ENCODE measurements at regions not wholly inside any gene's neighbourhood (a gene's known extent, or its start where the extent isn't known, plus 50 kb on each side); places are given as distances from the start of the nearest gene placed in this dataset.
"Not testable (repeated sequence)": the region's sequence is repeated elsewhere in the genome, so short reads cannot be mapped to it uniquely, and the experiment has no call there.

- not testable (repeated sequence) for H3K4me1 ChIP-seq (ENCODE audit: control insufficient read depth, low read depth, low read length); H4K5ac ChIP-seq (ENCODE audit: low read length); H3K9ac ChIP-seq (ENCODE audit: low read length); H4K8ac ChIP-seq (ENCODE audit: low read depth, low read length); H2AK5ac ChIP-seq (ENCODE audit: low read length); DNase-seq; H3K23ac ChIP-seq (ENCODE audit: low read length); H3K18ac ChIP-seq (ENCODE audit: low read length); H2BK15ac ChIP-seq (replicated peaks; ENCODE audit: low read depth); H2BK120ac ChIP-seq (ENCODE audit: low read depth, low read length); H2BK5ac ChIP-seq (ENCODE audit: low read length); H3K4ac ChIP-seq (ENCODE audit: low read depth, low read length); H3K27ac ChIP-seq (ENCODE audit: low read depth, low read length); H3K79me2 ChIP-seq (ENCODE audit: control insufficient read depth, insufficient read depth, low read length); H3K4me2 ChIP-seq (ENCODE audit: low read length); H3K27me3 ChIP-seq (ENCODE audit: insufficient read depth, low read length, poor library complexity); H3K79me1 ChIP-seq (ENCODE audit: low read length); H3K56ac ChIP-seq (ENCODE audit: low read length); H3K36me3 ChIP-seq (ENCODE audit: control insufficient read depth, insufficient read depth, low read length); H3K4me3 ChIP-seq (ENCODE audit: low read length)
- WGBS (ENCODE audit: extremely low coverage, insufficient coverage, low lambda C conversion rate): no CpG with 5 or more reads among the region's 7 CpGs
Observed at GRCh38 chr6:3922619-3923018, 73.4 kb downstream of the FAM50B start.

- DNase-seq; H3K79me1 ChIP-seq (ENCODE audit: low read length); H2BK15ac ChIP-seq (replicated peaks; ENCODE audit: low read depth); H3K4me1 ChIP-seq (ENCODE audit: control insufficient read depth, low read depth, low read length); H3K36me3 ChIP-seq (ENCODE audit: control insufficient read depth, insufficient read depth, low read length); H3K27me3 ChIP-seq (ENCODE audit: insufficient read depth, low read length, poor library complexity); H4K5ac ChIP-seq (ENCODE audit: low read length); H3K27ac ChIP-seq (ENCODE audit: low read depth, low read length); H2BK120ac ChIP-seq (ENCODE audit: low read depth, low read length); H4K8ac ChIP-seq (ENCODE audit: low read depth, low read length); H3K23ac ChIP-seq (ENCODE audit: low read length); H3K4ac ChIP-seq (ENCODE audit: low read depth, low read length); H3K18ac ChIP-seq (ENCODE audit: low read length); H3K4me3 ChIP-seq (ENCODE audit: low read length); H3K79me2 ChIP-seq (ENCODE audit: control insufficient read depth, insufficient read depth, low read length); H3K4me2 ChIP-seq (ENCODE audit: low read length); H3K9ac ChIP-seq (ENCODE audit: low read length); H2AK5ac ChIP-seq (ENCODE audit: low read length); H2BK5ac ChIP-seq (ENCODE audit: low read length): not testable (repeated sequence)
- whole genome bisulfite sequencing (ENCODE audit: extremely low coverage, insufficient coverage, low lambda C conversion rate): no CpG with 5 or more reads among the region's 23 CpGs
- H3K56ac ChIP-seq (ENCODE audit: low read length): peak overlapping the region; percentile 7
Observed at GRCh38 chr6:3925223-3926149, 76.3 kb downstream of the FAM50B start.

- Histone ChIP-seq H3K4me2 (ENCODE audit: low read length) (no peak overlapping the region), H2BK15ac (replicated peaks; ENCODE audit: low read depth) (no peak overlapping the region)
- DNase-seq: no peak
Observed at GRCh38 chr6:3926150-3926482, 76.9 kb downstream of the FAM50B start.

GRCh38 chr6:3928111-3928510, 78.9 kb downstream of the FAM50B start:
- Histone ChIP-seq H4K5ac (ENCODE audit: low read length) (no peak overlapping the region), H3K36me3 (ENCODE audit: control insufficient read depth, insufficient read depth, low read length) (no peaks in the 10 kb centered on the region), H3K4me1 (ENCODE audit: control insufficient read depth, low read depth, low read length) (no peaks in the 10 kb centered on the region), H2BK15ac (replicated peaks; ENCODE audit: low read depth) (no peak overlapping the region), H3K4me2 (ENCODE audit: low read length) (no peak overlapping the region), H2BK120ac (ENCODE audit: low read depth, low read length) (no peak overlapping the region), H3K18ac (ENCODE audit: low read length) (no peak overlapping the region), H3K23ac (ENCODE audit: low read length) (no peak overlapping the region), H4K8ac (ENCODE audit: low read depth, low read length) (no peak overlapping the region), H3K56ac (ENCODE audit: low read length) (no peak overlapping the region), H3K79me1 (ENCODE audit: low read length) (no peaks in the 10 kb centered on the region), H3K27me3 (ENCODE audit: insufficient read depth, low read length, poor library complexity) (no peaks in the 10 kb centered on the region), H3K9ac (ENCODE audit: low read length) (no peak overlapping the region), H2AK5ac (ENCODE audit: low read length) (no peak overlapping the region), H3K4me3 (ENCODE audit: low read length) (no peak overlapping the region), H3K27ac (ENCODE audit: low read depth, low read length) (no peak overlapping the region), H3K79me2 (ENCODE audit: control insufficient read depth, insufficient read depth, low read length) (no peaks in the 10 kb centered on the region), H3K4ac (ENCODE audit: low read depth, low read length) (no peak overlapping the region), H2BK5ac (ENCODE audit: low read length) (no peak overlapping the region)
- no CpG with 5 or more reads among the region's 5 CpGs for WGBS (ENCODE audit: extremely low coverage, insufficient coverage, low lambda C conversion rate)
- DNase-seq: no peak

More at GRCh38 chr6:3926150-3926482, 76.9 kb downstream of the FAM50B start:
- Histone ChIP-seq H4K8ac (ENCODE audit: low read depth, low read length) (no peak overlapping the region), H3K27me3 (ENCODE audit: insufficient read depth, low read length, poor library complexity) (no peaks in the 10 kb centered on the region), H2BK5ac (ENCODE audit: low read length) (no peak overlapping the region), H3K79me2 (ENCODE audit: control insufficient read depth, insufficient read depth, low read length) (no peaks in the 10 kb centered on the region), H3K56ac (ENCODE audit: low read length) (no peak overlapping the region), H3K79me1 (ENCODE audit: low read length) (no peaks in the 10 kb centered on the region), H4K5ac (ENCODE audit: low read length) (no peak overlapping the region), H3K18ac (ENCODE audit: low read length) (no peak overlapping the region), H3K9ac (ENCODE audit: low read length) (no peak overlapping the region), H2AK5ac (ENCODE audit: low read length) (no peak overlapping the region), H3K36me3 (ENCODE audit: control insufficient read depth, insufficient read depth, low read length) (no peaks in the 10 kb centered on the region), H3K4ac (ENCODE audit: low read depth, low read length) (no peak overlapping the region), H3K23ac (ENCODE audit: low read length) (no peak overlapping the region), H3K27ac (ENCODE audit: low read depth, low read length) (no peak overlapping the region), H3K4me3 (ENCODE audit: low read length) (no peak overlapping the region), H2BK120ac (ENCODE audit: low read depth, low read length) (no peak overlapping the region), H3K4me1 (ENCODE audit: control insufficient read depth, low read depth, low read length) (no peaks in the 10 kb centered on the region)
- WGBS (ENCODE audit: extremely low coverage, insufficient coverage, low lambda C conversion rate): no CpG with 5 or more reads among the region's 8 CpGs

GRCh38 chr6:3929281-3929798, 80.2 kb downstream of the FAM50B start:
- Histone ChIP-seq H3K4me2 (ENCODE audit: low read length) (no peak overlapping the region), H3K79me2 (ENCODE audit: control insufficient read depth, insufficient read depth, low read length) (no peaks in the 10 kb centered on the region), H3K79me1 (ENCODE audit: low read length) (no peaks in the 10 kb centered on the region), H3K18ac (ENCODE audit: low read length) (no peak overlapping the region), H3K4me3 (ENCODE audit: low read length) (no peak overlapping the region), H3K56ac (ENCODE audit: low read length) (no peak overlapping the region), H2BK120ac (ENCODE audit: low read depth, low read length) (no peak overlapping the region), H2AK5ac (ENCODE audit: low read length) (no peak overlapping the region), H3K23ac (ENCODE audit: low read length) (no peak overlapping the region), H4K8ac (ENCODE audit: low read depth, low read length) (no peak overlapping the region), H2BK5ac (ENCODE audit: low read length) (no peak overlapping the region), H4K5ac (ENCODE audit: low read length) (no peak overlapping the region), H3K4me1 (ENCODE audit: control insufficient read depth, low read depth, low read length) (no peaks in the 10 kb centered on the region), H3K36me3 (ENCODE audit: control insufficient read depth, insufficient read depth, low read length) (no peaks in the 10 kb centered on the region), H3K4ac (ENCODE audit: low read depth, low read length) (no peak overlapping the region), H3K9ac (ENCODE audit: low read length) (no peak overlapping the region), H3K27me3 (ENCODE audit: insufficient read depth, low read length, poor library complexity) (no peaks in the 10 kb centered on the region), H2BK15ac (replicated peaks; ENCODE audit: low read depth) (no peak overlapping the region), H3K27ac (ENCODE audit: low read depth, low read length) (no peak overlapping the region)
- DNase-seq: no peak
- WGBS (ENCODE audit: extremely low coverage, insufficient coverage, low lambda C conversion rate): no CpG with 5 or more reads among the region's 6 CpGs
